HepG2 (cell line): ENCODE measurements at regions not wholly inside any gene's neighbourhood (a gene's known extent, or its start where the extent isn't known, plus 50 kb on each side); places are given as distances from the start of the nearest gene placed in this dataset.

ENCODE experiments used
- ATAC-seq: fragments of 200-7000 bp; cut with Tn5 transposase; 3 replicates; pipeline ENCODE4 v1.9.1; 2020; ENCODE audit warnings: mild to moderate bottlenecking, moderate library complexity
- BruUV-seq: library from RNA; stranded (reverse); fragments of 400-500 nt; replicated peaks from 2 replicates; lab custom pipeline; 2021; lab: Mats Ljungman, UMichigan
- CTCF ChIA-PET: fragments of 300-600 bp; formaldehyde crosslinking; extraction: SDS; loops from one replicate; lab custom pipeline; 2021; ENCODE audit warnings: low total read pairs, inconsistent platforms, low intra/inter-chr PET ratio; lab: Yijun Ruan, JAX
- POLR2A ChIA-PET: fragments of 350-600 bp; sonication (Branson Sonifier 250); formaldehyde crosslinking; loops from one replicate; lab custom pipeline; 2020; ENCODE audit warnings: antibody characterized with exemption, inconsistent platforms; lab: Yijun Ruan, JAX
- DNase-seq: peaks from one replicate; pipeline ENCODE4 v3.0.0-alpha.2; 2015; ENCODE audit warnings: low spot score
- FAIRE-seq: peaks from 3 replicates; lab custom pipeline; 2011; peaks lifted over from hg19 to GRCh38; lab: Jason Lieb, UNC
- H2AFZ ChIP-seq: one replicate; pipeline ENCODE4 v1.6.1; 2011; ENCODE audit warnings: low read length, inconsistent platforms
- H3K27ac ChIP-seq: fragments of 300-600 bp; 3 replicates; pipeline ENCODE4 v1.8.0; 2011; ENCODE audit warnings: mixed run types, mild to moderate bottlenecking, mixed read lengths, low read length, inconsistent platforms; ENCODE audit not compliant: insufficient read depth; ENCODE audit errors: extremely low read length
- H3K27me3 ChIP-seq, 2 experiments: fragments of 200-600 bp in 1 of 2; 2 replicates in 1 of 2; 3 replicates in 1 of 2; pipeline versions ENCODE4 v1.6.0 to v1.8.0; 2011; ENCODE audit warnings: low read length in 2 of 2, mild to moderate bottlenecking in 2 of 2, moderate library complexity in 2 of 2, inconsistent platforms in 1 of 2; ENCODE audit not compliant: insufficient read depth in 2 of 2, control insufficient read depth in 1 of 2
- H3K36me3 ChIP-seq, 2 experiments: fragments of 200-600 bp in 1 of 2; replicated peaks in 1 of 2; 2 replicates in 1 of 2; 3 replicates in 1 of 2; pipeline versions ENCODE4 v1.5.1 to v1.8.0; 2011; ENCODE audit warnings: low read length in 2 of 2, inconsistent platforms in 1 of 2; ENCODE audit not compliant: insufficient read depth in 2 of 2, control insufficient read depth in 1 of 2
- H3K4me1 ChIP-seq: 2 replicates; pipeline ENCODE4 v1.5.1; 2012; ENCODE audit warnings: low read length, inconsistent platforms; ENCODE audit not compliant: insufficient read depth
- H3K4me2 ChIP-seq: 2 replicates; pipeline ENCODE4 v1.6.0; 2011; ENCODE audit warnings: low read depth, low read length, inconsistent platforms
- H3K4me3 ChIP-seq, 3 experiments: fragments of 200-600 bp in 1 of 3; sonication (generic), shearing (Covaris generic) in 1 of 3; replicated peaks in 1 of 3; 2 replicates each; pipeline ENCODE4 v1.5.1; 2011 to 2016; ENCODE audit warnings: low read length in 3 of 3, inconsistent platforms in 2 of 3, low read depth in 2 of 3, mild to moderate bottlenecking in 2 of 3, control low read depth in 1 of 3, mixed read lengths in 1 of 3; ENCODE audit not compliant: insufficient read depth in 1 of 3
- H3K79me2 ChIP-seq: one replicate; pipeline ENCODE4 v1.6.1; 2011; ENCODE audit warnings: low read length, inconsistent platforms; ENCODE audit not compliant: insufficient read depth
- H3K9ac ChIP-seq: 2 replicates; pipeline ENCODE4 v1.6.0; 2011; ENCODE audit warnings: mild to moderate bottlenecking, low read depth, low read length, inconsistent platforms; ENCODE audit not compliant: insufficient read depth
- H3K9me3 ChIP-seq: 2 replicates; pipeline ENCODE4 v1.5.1; 2012; ENCODE audit warnings: mild to moderate bottlenecking, low read length
- H4K20me1 ChIP-seq: 2 replicates; pipeline ENCODE4 v1.6.0; 2011; ENCODE audit warnings: inconsistent platforms, mild to moderate bottlenecking, low read length, moderate library complexity; ENCODE audit not compliant: insufficient read depth
- HNRNPK ChIP-seq: fragments of 200-400 bp; formaldehyde crosslinking; IDR thresholded peaks from 2 replicates; pipeline ENCODE4 v1.6.1; 2018; ENCODE audit warnings: low read length, low read depth, moderate library complexity, mild to moderate bottlenecking; ENCODE audit not compliant: poor library complexity, severe bottlenecking
- MAZ ChIP-seq, 2 experiments: sonication (generic) in 1 of 2; formaldehyde crosslinking in 1 of 2; IDR thresholded peaks; 2 replicates each; pipeline versions ENCODE4 v1.5.0 to v1.6.1; 2012 to 2020; ENCODE audit warnings: low read depth in 2 of 2, mild to moderate bottlenecking in 2 of 2, borderline replicate concordance in 1 of 2, improper control_type of control experiment in 1 of 2, low read length in 1 of 2, missing genetic modification reagents in 1 of 2, moderate library complexity in 1 of 2
- TCF12 ChIP-seq, 2 experiments: fragments of 450-650 bp in 1 of 2; sonication (generic) in 1 of 2; formaldehyde crosslinking in 1 of 2; IDR thresholded peaks; 2 replicates each; pipeline versions ENCODE4 v1.6.1 to v1.8.0; 2017 to 2022; ENCODE audit warnings: antibody characterized with exemption in 1 of 2, mild to moderate bottlenecking in 1 of 2, missing genetic modification reagents in 1 of 2, moderate library complexity in 1 of 2
- TRIM24 ChIP-seq: sonication (generic); formaldehyde crosslinking; IDR thresholded peaks from 2 replicates; pipeline ENCODE4 v1.8.0; 2022; ENCODE audit warnings: mild to moderate bottlenecking, missing genetic modification reagents
- ZNF12 ChIP-seq: sonication (generic); formaldehyde crosslinking; IDR thresholded peaks from 2 replicates; pipeline ENCODE4 v1.5.0; 2020; ENCODE audit warnings: missing genetic modification reagents
- ZNF503 ChIP-seq: sonication (generic); formaldehyde crosslinking; IDR thresholded peaks from 2 replicates; pipeline ENCODE4 v1.4.0; 2020; ENCODE audit warnings: missing genetic modification reagents
- ZNF841 ChIP-seq: sonication (generic); formaldehyde crosslinking; IDR thresholded peaks from 2 replicates; pipeline ENCODE4 v1.8.1; 2023; ENCODE audit warnings: missing genetic modification reagents, borderline replicate concordance
- ZNF883 ChIP-seq: sonication (generic); formaldehyde crosslinking; IDR thresholded peaks from 2 replicates; pipeline ENCODE4 v1.5.1; 2020; ENCODE audit warnings: mild to moderate bottlenecking, missing genetic modification reagents; ENCODE audit errors: not compliant biosample characterization
- WGBS: methylation state at CpG from one replicate; pipeline ENCODE4 v1.1.6; 2017; ENCODE audit warnings: low lambda C conversion rate; 5-methylcytosine and 5-hydroxymethylcytosine counted together
- in situ Hi-C: cut with HindIII; loops from 2 replicates; pipeline ENCODE4 v1.10.0; 2017; ENCODE audit warnings: low pct_unique_long_range_greater_than_20kb; ENCODE audit not compliant: extremely low pct_ligation_motif_present
- intact Hi-C: fragments of 100-400 bp; cut with micrococcal nuclease; formaldehyde crosslinking; loops from one replicate; pipeline ENCODE4 v1.10.0; 2022; ENCODE audit not compliant: unreplicated experiment
- TF ChIP-seq, protein P1 (sequence below): sonication (generic); formaldehyde crosslinking; IDR thresholded peaks from 2 replicates; pipeline ENCODE4 v1.9.0; 2022; ENCODE audit warnings: missing genetic modification reagents, mild to moderate bottlenecking, borderline replicate concordance
- TF ChIP-seq, protein P2 (sequence below): sonication (generic); formaldehyde crosslinking; IDR thresholded peaks from 2 replicates; pipeline ENCODE4 v1.5.1; 2020; ENCODE audit warnings: missing genetic modification reagents, mild to moderate bottlenecking, borderline replicate concordance

- Histone ChIP-seq H2AFZ (no peak overlapping the region), H3K36me3 (no peaks in the 10 kb centered on the region), H3K27me3 (no peaks in the 10 kb centered on the region), H4K20me1 (no peaks in the 10 kb centered on the region), H3K27ac (no peak overlapping the region), H3K4me2 (no peak overlapping the region), H3K9me3 (no peaks in the 10 kb centered on the region), H3K4me3 (no peak overlapping the region), H3K4me1 (no peaks in the 10 kb centered on the region), H3K79me2 (no peaks in the 10 kb centered on the region), H3K9ac (no peak overlapping the region)
- in situ Hi-C loops = no loop called here
- no peak for TF ChIP-seq TCF12 (IDR thresholded peaks at IDR 0.05)
- no peak for TF ChIP-seq TCF12 (CRISPR knock-in tag; IDR thresholded peaks at IDR 0.05)
- no peak for TF ChIP-seq ZNF503 (CRISPR knock-in tag)
- no peak for TF ChIP-seq ZNF883 (CRISPR knock-in tag)
- TF ChIP-seq MAZ (IDR thresholded peaks at IDR 0.05; ENCODE audit: borderline replicate concordance, low read depth, low read length) = no peak
- no peak for TF ChIP-seq MAZ (CRISPR knock-in tag; IDR thresholded peaks at IDR 0.05; ENCODE audit: low read depth)
- no peak for TF ChIP-seq HNRNPK
- TF ChIP-seq, protein P1, sequence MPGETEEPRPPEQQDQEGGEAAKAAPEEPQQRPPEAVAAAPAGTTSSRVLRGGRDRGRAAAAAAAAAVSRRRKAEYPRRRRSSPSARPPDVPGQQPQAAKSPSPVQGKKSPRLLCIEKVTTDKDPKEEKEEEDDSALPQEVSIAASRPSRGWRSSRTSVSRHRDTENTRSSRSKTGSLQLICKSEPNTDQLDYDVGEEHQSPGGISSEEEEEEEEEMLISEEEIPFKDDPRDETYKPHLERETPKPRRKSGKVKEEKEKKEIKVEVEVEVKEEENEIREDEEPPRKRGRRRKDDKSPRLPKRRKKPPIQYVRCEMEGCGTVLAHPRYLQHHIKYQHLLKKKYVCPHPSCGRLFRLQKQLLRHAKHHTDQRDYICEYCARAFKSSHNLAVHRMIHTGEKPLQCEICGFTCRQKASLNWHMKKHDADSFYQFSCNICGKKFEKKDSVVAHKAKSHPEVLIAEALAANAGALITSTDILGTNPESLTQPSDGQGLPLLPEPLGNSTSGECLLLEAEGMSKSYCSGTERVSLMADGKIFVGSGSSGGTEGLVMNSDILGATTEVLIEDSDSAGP (CRISPR knock-in tag) = no peak
- no peak for TF ChIP-seq ZNF841 (CRISPR knock-in tag)
- TF ChIP-seq, protein P2, sequence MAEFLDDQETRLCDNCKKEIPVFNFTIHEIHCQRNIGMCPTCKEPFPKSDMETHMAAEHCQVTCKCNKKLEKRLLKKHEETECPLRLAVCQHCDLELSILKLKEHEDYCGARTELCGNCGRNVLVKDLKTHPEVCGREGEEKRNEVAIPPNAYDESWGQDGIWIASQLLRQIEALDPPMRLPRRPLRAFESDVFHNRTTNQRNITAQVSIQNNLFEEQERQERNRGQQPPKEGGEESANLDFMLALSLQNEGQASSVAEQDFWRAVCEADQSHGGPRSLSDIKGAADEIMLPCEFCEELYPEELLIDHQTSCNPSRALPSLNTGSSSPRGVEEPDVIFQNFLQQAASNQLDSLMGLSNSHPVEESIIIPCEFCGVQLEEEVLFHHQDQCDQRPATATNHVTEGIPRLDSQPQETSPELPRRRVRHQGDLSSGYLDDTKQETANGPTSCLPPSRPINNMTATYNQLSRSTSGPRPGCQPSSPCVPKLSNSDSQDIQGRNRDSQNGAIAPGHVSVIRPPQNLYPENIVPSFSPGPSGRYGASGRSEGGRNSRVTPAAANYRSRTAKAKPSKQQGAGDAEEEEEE (CRISPR knock-in tag) = no peak
- no peak for TF ChIP-seq ZNF12
- no peak for TF ChIP-seq TRIM24 (CRISPR knock-in tag)
- ChIA-PET CTCF (no interaction called here), POLR2A (no interaction called here)
- BruUV-seq = no TSS peak
- ATAC-seq (no peak), FAIRE-seq (no peak), DNase-seq (no peak)
- intact Hi-C loops = no loop called here
- 32% methylated on average over 6 of the region's 6 CpGs for WGBS
Measured at GRCh38 chr12:67535176-67535575, 113.4 kb upstream of the DYRK2 start.
